GM21786 (cell line): ENCODE measurements at regions not wholly inside any gene's neighbourhood (a gene's known extent, or its start where the extent isn't known, plus 50 kb on each side); places are given as distances from the start of the nearest gene placed in this dataset.
"Not testable (repeated sequence)": the region's sequence is repeated elsewhere in the genome, so short reads cannot be mapped to it uniquely, and the experiment has no call there.

Experiments
- ATAC-seq: cut with Tn5 transposase; IDR thresholded peaks from one replicate; pipeline ENCODE4 v1.9.1; 2021; ENCODE audit not compliant: unreplicated experiment

DNA sequence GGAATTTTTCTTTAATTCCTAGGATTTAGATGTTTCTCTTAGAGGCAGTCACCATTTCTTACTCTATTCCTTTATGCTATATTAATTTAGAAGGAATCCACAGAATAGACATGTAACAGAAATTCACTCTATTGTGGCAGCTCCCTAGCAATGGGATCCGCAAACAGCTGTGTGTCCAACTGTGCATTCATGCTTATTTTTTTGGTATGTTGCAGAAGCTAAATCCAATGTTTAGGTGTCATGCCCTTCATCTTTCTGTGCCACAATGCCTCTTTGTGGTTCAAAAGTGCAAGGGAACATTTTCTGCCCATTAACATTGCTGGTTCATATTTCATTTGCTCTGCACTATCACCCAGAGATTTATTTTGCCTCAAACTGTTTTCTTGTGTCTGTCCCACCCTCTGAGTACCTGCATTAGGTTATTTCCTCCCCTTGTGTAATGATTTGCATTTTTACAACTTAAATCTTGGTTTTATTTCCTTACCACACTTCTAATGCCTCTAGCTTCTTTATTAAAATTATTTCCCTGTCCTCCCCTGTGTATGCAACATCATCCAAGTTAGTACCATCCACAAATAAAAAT, 816.5 kb downstream of the EFNA5 start:
- no peak for ATAC-seq

DNA sequence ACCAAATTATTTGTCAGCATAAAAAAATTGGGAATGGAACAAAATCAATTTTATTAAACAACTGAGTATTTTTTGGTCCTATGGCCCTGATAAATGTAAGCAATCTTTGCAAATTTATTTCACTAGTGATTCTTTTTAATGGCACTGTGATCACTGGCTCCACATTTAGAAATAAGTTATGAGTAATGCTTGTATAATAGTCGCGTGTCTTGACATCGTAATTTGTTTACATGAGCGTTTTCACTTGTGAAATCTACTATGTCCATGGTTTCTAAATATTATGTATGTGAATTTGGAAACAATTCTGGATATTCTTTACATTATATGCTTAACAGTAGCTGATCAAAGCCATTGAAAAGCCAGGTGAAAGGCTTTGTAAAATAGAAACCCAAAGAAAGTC, 817.5 kb downstream of the EFNA5 start:
- ATAC-seq = no peak

DNA sequence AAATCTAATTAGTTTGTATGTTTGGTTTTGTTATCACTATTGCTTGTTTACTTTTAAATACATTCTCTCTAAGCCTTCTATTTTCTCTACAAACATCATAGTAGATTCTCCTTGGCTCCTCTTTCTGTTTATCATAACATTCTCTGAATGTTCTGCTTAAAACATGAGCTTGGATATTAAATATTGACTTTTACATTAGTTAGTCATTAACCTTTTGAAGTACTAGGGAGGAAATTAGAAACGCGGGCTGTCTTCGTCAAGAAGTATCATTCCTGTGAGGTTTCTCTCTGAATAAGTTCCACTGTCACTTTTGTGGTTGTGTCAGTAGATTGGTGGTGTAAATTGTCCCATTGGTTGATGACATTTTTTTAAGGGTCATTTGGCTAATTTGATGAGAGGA, 821.5 kb downstream of the EFNA5 start:
- no peak for ATAC-seq

DNA sequence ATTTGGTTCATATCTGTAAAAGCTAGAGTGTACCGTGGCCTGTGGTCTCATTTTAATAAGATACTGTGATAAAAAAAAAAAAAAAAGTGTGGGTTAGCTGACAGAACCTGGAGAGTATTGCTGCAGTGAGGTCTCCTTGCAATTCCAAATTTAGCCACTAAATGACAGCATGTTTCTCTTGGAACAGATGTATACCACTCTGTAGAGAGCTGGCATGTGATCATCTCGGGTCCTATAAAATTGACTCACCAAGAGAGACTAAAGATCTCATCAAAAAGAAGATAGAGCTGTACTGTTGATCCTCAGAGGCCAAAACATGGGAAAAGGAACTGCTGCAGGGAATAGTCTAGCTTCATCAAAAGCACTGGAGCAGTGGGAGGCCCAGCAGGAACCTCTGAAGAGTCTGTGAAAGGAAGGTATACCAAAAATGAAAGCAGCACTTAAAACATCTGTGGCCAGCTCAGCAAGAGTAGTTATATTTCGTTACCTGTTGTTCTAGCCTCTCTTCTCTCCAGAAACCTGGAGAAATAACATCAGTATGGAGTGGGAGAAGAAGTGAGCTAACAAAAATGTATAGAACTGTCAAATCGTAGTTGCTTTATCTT, 826.8 kb downstream of the EFNA5 start:
- ATAC-seq = peak; percentile 89

DNA sequence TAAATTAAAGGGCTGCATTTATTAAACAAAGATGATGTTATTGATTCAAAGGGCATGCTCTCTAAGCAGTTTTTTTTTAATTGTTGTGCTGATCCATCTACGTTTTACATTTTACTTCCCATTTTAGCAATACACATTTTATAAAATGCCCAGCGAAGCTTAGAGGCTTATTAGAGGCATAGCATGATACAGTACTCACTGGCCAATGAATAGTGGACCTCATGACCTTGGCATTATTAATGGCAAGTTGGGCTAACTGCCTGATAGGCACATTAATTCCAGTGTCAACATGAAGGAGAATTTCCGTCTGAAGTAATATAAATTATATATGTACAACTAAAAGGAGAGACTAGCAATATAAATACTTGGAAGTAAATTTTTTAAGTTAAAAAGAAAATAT, 837.2 kb downstream of the EFNA5 start:
- no peak for ATAC-seq

DNA sequence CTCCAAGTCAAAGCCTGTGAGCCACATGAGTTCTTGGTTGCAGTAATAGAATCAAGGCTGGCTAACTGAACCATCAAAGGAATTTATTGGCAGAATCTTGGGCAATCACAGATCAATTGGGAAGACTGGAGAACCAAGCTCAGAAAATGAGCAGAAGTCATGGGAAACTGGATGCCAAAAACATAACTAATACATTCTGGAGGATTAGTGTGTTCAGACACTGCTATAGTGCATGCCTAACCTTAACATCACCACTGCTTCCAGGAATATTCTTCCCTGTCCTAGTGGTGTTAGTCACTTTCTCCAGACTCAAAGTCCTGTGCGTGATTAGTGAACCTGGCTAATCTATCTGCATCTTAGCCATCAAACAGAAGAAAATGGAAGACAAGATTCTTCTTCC, 843.7 kb downstream of the EFNA5 start:
- ATAC-seq = no peak

DNA sequence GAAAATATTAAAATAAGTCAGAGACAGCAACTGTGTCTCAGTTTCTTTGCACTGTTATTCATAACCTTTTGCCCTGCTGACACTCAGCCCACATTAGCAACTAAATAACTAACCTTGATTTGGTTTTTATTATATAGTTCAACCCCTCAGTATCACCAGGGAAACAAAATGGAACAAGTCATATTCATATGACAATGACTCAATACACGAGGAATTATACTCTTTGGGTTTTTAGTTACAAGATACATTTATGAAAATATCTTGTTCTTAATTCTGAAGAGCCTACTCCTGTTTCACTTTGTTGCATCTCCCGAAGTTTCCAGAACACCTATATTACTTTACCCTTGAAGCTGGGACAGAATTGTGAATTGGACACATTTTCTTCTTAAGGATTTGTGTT, 845.4 kb downstream of the EFNA5 start:
- ATAC-seq = no peak

DNA sequence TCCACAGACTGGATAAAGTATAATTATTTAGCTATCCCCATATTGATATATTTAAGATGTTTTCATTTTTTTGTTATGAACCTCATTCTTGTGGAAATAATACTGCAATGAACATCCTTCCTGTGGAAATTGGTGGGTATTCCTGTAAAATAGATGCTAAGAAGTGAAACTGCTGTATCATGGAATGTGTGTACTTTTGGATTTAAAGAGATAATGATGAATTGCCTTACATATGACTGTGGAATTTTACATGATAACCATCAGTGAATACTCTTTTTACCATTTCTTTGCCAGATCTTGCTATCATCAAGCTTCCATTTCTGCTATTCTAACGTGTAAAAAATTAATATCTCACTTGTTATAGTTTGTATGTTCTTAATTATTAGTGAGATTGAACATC, 847.9 kb downstream of the EFNA5 start:
- ATAC-seq = no peak

DNA sequence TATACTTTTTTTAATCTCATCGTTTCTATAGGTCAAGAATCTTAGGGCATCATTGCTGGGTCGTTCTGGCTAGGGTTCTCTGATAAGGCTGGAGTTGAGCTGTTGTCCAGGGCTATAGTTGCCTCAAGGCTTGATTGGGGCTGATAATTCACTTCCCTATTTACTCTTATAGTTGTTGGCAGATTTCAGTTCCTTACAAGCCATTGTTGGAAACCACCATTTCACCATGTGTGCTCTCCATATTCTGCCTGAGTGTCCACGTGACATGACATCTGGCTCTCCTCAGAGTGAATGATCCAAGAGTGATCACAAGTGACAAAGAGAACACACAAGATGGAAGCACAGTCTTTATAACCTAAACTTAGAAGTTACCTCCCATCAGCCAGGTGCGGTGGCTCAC, 852.2 kb downstream of the EFNA5 start:
- ATAC-seq = no peak

DNA sequence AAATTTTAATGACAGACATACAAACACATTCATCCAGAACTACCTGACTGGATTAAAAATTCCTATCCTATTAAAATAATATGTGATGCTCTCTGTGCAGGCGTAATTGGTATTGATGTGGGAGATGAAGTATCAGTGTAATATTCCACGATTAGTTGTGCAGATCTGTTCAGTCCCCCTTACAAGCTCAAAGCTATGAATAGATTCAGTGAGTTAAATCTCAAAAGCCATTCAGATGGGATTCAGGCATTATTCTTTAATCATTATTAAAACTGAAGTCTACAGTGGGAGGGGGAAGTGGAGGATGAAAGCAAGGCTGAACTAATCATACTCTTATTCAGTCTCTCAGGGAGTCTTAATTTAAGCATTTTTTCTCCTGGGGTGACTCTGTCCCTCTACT, 855.8 kb downstream of the EFNA5 start:
- ATAC-seq = no peak

DNA sequence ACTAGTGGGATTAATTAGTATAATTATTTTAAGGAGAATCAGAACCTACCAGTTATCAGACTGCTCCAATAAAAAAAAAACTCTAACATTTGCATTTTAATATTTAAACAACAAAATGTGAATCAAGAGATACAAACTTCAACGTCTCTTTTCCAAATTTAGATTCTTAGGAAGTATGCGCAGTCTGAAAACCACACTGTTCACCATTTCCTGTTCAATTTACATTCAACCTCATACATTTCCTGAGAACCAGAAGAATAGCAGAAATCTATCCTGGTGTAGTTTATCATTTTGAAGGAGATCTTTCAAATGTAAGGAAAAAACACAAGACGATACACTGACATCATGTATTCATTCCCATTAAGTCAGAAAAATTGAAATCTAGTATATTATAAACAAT, 869.2 kb downstream of the EFNA5 start:
- no peak for ATAC-seq

DNA sequence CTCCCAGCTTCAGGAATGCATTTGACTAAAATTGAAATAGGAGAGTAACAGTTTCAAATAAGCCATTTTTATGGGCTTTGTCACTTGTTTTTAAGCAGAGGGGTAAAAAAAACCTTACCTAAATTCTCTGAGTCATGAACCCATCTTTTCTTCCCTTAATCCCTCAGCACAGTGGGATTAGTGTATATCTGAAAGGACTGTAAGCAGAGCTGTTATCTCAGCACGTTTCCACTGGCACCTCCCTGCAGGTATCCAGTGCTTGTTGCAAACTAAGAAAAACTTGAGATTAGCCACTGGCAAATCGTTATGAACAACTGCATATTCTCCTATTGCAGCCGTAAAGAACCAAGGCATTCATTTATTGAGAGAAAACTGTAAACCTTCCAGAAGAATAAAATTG, 872.7 kb downstream of the EFNA5 start:
- ATAC-seq = no peak

DNA sequence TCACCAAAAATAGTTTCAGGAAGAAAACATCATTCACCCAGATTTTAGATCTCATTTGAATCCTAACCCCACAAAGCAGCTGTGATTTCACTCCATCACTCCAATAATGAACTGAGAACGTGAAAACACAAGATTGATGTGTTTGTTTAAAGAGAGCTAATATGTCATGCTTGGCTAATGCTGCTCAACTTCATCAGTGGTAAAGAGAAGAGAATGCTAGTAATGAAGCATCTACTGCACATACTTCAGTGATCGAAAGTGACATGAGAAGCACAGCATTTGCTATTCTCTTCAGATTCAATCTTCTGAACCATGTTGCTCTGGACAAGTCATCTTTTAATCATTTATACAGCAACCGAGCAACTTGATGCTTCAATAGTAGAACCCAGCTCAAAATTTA, 874.7 kb downstream of the EFNA5 start:
- no peak for ATAC-seq

DNA sequence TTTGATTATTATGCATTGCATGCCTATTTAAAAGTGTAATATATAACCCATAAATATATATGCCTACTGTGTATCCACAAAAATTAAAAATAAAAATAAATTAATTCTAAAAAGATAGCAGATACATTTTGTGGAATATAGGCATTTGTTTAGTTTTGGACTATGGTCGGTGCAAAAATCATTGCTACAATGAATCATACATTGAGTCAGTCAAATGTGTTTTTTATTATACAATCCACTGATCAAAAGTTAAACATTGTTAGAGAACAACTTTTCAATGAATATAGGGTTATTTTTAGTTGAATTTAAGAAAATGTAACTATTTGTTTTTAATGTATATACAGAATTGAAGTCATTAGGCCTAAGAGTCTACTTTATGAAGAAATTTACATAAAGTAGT, 885.9 kb downstream of the EFNA5 start:
- no peak for ATAC-seq

DNA sequence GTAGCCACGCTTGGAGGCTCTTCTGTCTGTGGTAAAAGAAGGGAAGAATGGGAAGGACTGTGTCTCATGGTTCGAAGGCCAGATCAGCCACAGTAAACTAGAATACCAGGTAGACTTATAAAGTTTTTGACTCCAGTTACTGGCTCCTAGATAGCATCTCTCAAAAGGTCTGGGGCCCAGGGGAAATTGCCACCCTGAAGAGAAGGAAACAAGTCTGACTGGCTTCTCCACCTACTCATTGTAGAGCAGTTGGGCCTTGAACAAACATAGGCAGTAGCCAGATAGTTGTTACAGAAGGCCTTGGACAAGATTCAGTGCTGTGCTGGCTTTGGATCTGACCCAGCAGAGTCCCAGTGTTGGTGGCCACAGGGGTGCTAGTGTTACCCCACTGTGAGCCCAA, 890.4 kb downstream of the EFNA5 start:
- ATAC-seq = no peak

DNA sequence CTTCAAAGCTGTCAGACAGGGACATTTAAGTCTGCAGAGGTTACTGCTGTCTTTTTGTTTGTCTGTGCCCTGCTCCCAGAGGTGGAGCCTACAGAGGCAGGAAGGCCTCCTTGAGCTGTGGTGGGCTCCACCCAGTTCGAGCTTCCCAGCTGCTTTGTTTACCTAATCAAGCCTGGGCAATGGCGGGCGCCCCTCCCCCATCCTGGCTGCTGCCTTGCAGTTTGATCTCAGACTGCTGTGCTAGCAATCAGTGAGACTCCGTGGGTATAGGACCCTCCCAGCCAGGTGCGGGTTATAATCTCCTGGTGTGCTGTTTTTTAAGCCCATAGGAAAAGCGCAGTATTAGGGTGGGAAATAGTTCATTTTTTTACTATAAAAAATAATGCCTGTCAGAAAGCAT, 894.2 kb downstream of the EFNA5 start:
- ATAC-seq = not testable (repeated sequence)

DNA sequence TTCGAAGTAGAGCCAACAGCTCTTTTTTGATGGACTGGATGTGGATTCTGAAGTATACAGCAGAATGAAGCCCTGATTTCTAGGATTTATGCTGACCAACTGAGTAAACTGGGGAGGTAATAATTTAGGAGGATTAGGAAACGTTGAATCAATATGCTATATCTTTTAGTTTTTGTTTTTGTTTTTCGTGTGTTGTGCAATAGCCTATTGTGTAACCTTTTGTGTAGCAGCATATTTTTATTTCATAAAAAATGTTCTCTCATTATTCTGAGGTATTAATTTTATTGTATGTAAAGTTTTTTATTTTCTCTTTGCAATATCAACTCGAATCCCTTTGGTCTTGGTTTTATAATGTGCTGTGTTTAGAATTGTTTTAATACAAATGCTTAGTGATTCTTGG, 902.3 kb downstream of the EFNA5 start:
- no peak for ATAC-seq

DNA sequence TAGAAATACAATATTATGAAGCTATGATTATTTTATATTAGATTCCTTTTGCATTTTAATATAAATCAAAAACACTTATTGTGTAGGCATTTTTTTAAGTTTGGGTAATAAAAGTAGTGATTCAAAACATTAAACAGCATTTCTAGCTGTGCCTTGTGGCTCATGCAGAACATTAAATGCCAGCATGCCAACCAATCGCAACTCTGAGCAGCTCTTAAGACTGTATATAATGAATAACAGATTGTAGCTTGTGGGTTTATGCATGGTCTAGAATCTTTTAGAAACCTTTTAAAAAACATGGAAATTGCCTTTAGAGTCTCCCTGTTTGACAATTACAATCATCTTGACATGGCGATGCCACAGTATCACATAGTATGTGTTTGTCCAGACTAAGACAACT, 903.8 kb downstream of the EFNA5 start:
- ATAC-seq = no peak

DNA sequence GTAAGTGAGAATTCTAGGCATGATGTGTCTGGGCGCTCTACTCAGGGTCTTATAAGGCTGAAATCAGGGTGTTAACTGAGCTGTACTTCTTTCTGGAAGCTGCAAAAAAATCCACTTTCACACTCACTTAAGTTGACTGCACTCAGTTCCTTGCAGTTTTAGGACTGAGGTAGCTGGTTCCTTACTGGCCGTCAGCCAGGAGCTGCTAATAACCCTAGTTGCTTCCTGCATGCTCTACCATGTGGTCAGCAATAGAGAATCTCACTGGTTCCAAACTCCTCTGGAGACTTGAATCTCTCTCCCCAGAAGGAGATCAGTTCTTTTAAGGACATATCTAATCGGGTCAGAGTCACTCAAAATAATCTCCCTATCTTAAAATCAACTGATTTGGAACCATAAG, 911.2 kb downstream of the EFNA5 start:
- no peak for ATAC-seq

DNA sequence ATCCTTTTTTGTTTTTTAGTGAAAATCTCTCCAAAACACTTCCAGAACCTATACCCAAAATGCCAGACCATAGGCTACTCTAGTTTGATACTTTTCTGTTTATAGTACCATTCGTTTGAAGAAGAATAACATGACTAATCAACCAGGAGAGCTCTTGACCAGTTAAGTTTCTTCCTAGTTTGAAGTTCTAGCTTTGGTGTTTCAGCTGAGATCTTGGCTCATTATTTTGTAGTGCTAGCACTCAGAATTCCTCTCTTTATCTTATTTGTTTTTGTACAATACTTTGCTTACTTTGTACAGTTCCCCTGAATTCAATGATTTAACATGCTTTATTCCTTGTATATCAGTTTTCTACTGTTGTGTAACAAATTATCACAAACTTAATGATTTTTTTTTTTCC, 911.6 kb downstream of the EFNA5 start:
- ATAC-seq = no peak

DNA sequence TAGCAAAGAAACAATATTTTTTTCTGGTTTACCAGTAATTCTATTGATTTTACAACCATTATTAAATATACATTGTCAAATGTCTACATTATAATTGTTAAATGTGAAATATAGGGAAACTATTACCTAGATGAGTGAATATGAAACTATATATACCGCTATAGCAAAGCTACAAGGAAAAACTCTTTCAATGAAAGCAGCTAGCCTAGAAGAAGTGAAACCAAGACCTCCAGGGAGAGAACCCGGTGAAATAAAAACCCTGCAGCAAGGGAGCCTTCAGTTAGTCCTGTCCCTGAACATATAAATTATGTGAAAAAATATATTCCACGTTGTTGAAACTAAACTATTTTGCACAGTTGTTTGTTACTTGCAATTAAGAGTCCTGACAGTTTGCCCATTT, 913.1 kb downstream of the EFNA5 start:
- ATAC-seq = peak; percentile 49

DNA sequence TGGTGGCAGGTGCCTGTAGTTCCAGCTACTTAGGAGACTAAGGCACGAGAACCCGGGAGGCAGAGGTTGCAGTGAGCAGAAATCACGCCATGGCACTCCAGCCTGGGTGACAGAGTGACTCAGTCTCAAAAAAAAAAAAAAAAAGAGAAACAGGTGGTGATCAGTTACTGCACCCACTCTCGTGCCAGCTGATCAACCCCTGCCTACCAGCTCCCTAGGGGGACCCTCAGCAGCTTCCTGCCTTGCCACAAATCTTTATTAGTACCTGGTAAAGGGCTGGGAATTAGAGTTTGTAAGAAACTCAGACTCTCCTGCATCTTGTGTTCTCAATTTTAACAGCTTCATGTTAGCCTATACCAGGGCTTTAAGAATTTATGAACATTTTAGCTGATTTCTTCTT, 914.9 kb downstream of the EFNA5 start:
- no peak for ATAC-seq

DNA sequence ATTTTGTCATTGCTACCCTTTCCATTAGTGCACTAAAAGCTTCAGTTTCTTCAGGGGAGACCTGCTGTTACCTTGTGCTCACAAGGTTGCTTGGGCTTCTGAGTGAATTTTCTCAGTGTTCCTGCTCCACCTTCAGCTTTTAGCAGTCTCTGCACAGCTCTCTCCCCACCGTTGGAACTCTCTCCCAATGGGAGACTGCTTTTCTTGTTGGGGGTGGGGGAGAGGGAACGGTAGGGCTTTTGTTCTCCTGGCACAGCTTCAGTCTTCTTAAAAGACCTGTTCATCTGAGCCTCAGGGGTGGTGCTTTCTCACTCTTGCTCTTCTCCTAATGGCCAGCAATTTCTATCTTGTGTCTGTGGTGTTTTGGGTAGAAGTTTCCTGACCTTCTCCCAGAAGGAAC, 915.7 kb downstream of the EFNA5 start:
- no peak for ATAC-seq
